Nephron (organoid): ENCODE measurements at regions not wholly inside any gene's neighbourhood (a gene's known extent, or its start where the extent isn't known, plus 50 kb on each side); places are given as distances from the start of the nearest gene placed in this dataset.

Experiments used
- H3K27ac Mint-ChIP-seq, 3 experiments: 2 replicates each; pipeline ENCODE4 v1.8.0; 2020; ENCODE audit warnings: mixed read lengths in 3 of 3, mild to moderate bottlenecking in 2 of 3, moderate library complexity in 1 of 3
- H3K27me3 Mint-ChIP-seq: 2 replicates; pipeline ENCODE4 v1.8.0; 2021; ENCODE audit warnings: low read depth, mild to moderate bottlenecking, moderate library complexity, mixed read lengths
- H3K36me3 Mint-ChIP-seq: 2 replicates; pipeline ENCODE4 v1.8.0; 2020; ENCODE audit warnings: low read depth, mixed read lengths
- H3K4me1 Mint-ChIP-seq: 2 replicates; pipeline ENCODE4 v1.8.0; 2020; ENCODE audit warnings: mixed read lengths
- H3K4me3 Mint-ChIP-seq, 3 experiments: 2 replicates each; pipeline ENCODE4 v1.8.0; 2020; ENCODE audit warnings: mild to moderate bottlenecking in 3 of 3, mixed read lengths in 3 of 3, moderate library complexity in 2 of 3
- H3K9me3 Mint-ChIP-seq: 2 replicates; pipeline ENCODE4 v1.8.0; 2020; ENCODE audit warnings: mixed read lengths
- TF ChIP-seq, protein P1 (sequence below), 3 experiments: fragments of 200-600 bp; sonication (generic); IDR thresholded peaks; one replicate each; pipeline ENCODE4 v1.5.0; 2021; ENCODE audit warnings: antibody characterized with exemption in 3 of 3; ENCODE audit not compliant: unreplicated experiment in 3 of 3

DNA sequence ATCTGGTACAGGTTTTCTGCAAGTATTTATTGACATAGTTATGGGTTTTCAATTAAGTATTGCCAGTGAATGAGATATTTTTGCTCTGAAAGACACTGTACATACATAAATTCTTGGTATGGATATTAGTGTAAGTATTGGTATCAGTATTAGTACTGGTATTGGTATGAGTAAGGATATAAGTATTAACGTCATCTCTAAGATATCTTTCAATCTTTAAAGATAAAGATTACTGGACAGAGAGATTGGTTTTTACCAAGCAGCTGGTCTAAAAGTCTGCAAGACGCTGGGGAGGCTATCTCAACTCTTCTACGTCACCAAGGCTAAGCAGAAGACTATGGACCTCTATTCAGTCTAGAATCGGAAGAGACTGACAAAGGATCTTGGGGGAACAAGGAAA is 234.5 kb downstream of the NXPE2 start:
- peaks cover 5% of the 10 kb centered on the region for H3K4me1 Mint-ChIP-seq
- H3K9me3 Mint-ChIP-seq: no peaks in the 10 kb centered on the region
- no peaks in the 10 kb centered on the region for H3K36me3 Mint-ChIP-seq
- no peaks in the 10 kb centered on the region for H3K27me3 Mint-ChIP-seq
- no peak overlapping the region for H3K4me3 Mint-ChIP-seq
- TF ChIP-seq, protein P1, sequence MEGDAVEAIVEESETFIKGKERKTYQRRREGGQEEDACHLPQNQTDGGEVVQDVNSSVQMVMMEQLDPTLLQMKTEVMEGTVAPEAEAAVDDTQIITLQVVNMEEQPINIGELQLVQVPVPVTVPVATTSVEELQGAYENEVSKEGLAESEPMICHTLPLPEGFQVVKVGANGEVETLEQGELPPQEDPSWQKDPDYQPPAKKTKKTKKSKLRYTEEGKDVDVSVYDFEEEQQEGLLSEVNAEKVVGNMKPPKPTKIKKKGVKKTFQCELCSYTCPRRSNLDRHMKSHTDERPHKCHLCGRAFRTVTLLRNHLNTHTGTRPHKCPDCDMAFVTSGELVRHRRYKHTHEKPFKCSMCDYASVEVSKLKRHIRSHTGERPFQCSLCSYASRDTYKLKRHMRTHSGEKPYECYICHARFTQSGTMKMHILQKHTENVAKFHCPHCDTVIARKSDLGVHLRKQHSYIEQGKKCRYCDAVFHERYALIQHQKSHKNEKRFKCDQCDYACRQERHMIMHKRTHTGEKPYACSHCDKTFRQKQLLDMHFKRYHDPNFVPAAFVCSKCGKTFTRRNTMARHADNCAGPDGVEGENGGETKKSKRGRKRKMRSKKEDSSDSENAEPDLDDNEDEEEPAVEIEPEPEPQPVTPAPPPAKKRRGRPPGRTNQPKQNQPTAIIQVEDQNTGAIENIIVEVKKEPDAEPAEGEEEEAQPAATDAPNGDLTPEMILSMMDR (IDR thresholded peaks at IDR 0.05; ENCODE audit: unreplicated experiment in 3 of 3): no peak
- no peak overlapping the region for H3K27ac Mint-ChIP-seq

DNA sequence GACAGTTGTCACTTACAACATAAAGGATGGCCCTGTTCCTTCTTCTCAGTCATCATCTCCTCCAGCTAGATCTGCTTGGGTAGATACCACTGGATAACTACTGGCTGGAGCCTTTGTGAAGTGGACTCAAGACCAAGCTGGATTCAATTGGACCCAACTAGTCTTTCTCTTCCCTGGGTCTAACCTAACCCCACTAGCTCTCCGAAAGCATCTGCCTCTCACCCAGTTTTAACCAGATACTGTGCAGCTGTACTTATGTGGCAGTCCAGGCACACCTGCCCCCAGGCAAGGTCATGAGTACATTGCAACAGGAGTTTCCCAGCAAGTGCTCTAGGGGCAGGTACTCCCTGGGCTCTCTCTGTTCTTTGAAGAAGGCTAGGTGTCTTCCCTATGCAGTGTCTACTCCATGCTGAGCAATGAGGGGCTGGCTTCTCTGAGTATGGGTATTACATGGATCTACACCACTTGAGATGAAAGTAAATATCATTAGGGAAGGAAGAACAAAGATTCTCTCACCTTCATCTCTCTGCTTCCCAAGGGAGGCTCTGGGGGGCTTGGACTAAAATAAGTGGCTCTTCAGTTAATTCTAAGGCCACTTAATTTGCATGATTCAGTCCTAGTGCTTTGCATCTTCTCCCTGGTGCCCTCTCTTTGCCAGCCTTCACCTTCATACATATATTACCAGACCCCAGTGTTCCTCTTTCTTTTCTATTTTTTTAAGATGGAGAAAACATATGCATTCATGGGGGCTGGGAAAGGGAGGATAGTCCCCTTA is 236.1 kb downstream of the NXPE2 start:
- H3K4me1 Mint-ChIP-seq: peaks cover 11% of the 10 kb centered on the region
- no peaks in the 10 kb centered on the region for H3K27me3 Mint-ChIP-seq
- no peak overlapping the region for H3K4me3 Mint-ChIP-seq
- H3K36me3 Mint-ChIP-seq: no peaks in the 10 kb centered on the region
- TF ChIP-seq, protein P1 (IDR thresholded peaks at IDR 0.05; ENCODE audit: unreplicated experiment in 3 of 3): no peak
- H3K27ac Mint-ChIP-seq: no peak overlapping the region
- H3K9me3 Mint-ChIP-seq: no peaks in the 10 kb centered on the region

DNA sequence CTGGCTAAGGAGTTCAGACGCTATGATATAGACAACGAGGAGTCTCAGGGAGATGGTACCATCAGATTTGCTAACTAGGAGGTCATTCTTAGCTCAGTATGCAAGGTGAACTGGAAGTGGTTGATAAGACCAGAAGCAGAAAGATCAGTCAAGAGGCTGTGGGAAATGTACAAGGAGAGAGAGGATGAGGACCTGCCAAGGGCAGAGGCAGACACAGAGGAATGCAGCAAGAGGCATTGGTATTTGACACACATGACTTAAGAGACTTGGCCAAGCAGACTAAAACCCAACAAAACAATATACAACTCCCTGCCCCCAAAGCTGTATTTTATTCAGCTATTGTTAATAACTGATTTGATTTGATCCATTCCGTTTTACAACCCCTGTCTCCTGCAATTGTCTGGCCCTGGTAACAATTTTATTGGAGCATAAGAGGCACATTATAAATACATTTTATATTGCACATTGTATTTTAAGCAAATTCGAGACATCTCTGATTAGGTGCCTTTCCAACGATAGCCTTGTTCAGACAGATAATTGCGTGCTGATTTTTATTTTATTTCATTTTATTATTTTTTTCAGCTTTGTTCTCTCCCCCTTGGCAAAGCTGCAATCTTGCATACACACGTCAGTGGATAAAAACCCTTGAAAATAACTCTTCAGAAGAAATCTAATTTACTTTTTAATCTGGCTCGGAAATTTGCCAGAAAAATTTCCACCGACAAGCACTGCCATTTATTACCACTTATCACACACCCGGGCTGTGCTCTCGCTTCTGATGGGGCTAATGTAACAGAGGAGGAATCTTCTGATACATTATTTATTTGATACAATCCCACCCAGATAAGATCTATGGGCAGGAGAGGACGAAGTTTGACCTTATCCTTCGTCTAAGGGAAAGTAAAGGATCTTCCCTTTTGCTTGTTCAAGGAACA is 237.8 kb downstream of the NXPE2 start:
- H3K9me3 Mint-ChIP-seq: no peaks in the 10 kb centered on the region
- no peaks in the 10 kb centered on the region for H3K36me3 Mint-ChIP-seq
- H3K27me3 Mint-ChIP-seq: peaks cover 6% of the 10 kb centered on the region
- TF ChIP-seq, protein P1 (IDR thresholded peaks at IDR 0.05; ENCODE audit: unreplicated experiment in 3 of 3): no peak
- H3K4me3 Mint-ChIP-seq: no peak overlapping the region
- no peak overlapping the region for H3K27ac Mint-ChIP-seq
- peaks cover 11% of the 10 kb centered on the region for H3K4me1 Mint-ChIP-seq

DNA sequence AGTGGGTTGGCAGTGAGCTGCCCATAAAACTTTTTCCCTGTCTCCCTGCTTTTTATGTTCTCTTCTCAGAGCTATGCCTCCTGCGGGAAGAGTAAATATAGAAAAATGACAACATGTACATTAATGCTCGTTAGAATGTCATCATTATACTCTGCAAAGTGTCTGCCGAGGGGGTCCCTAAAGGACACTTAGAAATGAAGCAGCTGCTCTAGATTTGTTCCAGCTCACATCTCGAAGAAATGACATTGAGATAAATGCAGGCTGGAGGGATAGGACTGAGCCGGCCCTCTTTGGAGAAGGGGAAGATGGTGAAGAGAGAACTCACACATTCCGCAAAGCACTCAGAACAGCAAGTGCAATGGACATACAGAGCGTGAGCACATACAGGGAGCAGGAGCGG is 240.0 kb downstream of the NXPE2 start:
- Mint-ChIP-seq H3K27ac (peak overlapping the region in 2 of 3 experiments; percentile 34 to 61), H3K27me3 (peaks cover 10% of the 10 kb centered on the region), H3K4me3 (no peak overlapping the region), H3K36me3 (no peaks in the 10 kb centered on the region), H3K9me3 (no peaks in the 10 kb centered on the region), H3K4me1 (peaks cover 11% of the 10 kb centered on the region)
- TF ChIP-seq, protein P1 (IDR thresholded peaks at IDR 0.05; ENCODE audit: unreplicated experiment in 3 of 3): no peak

DNA sequence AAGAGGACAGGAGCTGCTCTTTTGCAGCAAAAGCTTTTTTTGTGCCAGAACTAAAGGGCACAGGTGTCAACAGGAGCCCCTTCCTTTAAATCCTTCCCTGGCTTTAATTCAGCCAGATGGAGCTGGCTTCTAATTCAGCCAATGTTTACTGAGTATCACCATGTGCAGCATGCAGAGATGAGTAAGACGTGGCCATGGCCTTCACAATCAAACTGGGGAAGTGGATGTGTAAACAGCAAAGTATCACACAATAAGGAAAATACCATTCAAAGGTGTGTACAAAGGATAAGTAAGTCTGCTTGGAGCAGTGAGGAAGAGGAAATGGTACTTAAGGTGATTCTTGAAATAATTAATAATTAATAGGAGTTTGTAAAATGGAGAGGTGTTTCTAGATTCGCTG is 243.4 kb downstream of the NXPE2 start:
- Mint-ChIP-seq H3K4me1 (peaks cover 6% of the 10 kb centered on the region), H3K27ac (no peak overlapping the region), H3K27me3 (peaks cover 15% of the 10 kb centered on the region), H3K4me3 (no peak overlapping the region), H3K9me3 (peaks cover 4% of the 10 kb centered on the region), H3K36me3 (no peaks in the 10 kb centered on the region)
- TF ChIP-seq, protein P1 (IDR thresholded peaks at IDR 0.05; ENCODE audit: unreplicated experiment in 3 of 3): no peak
